A673 (cell line): ENCODE measurements at regions not wholly inside any gene's neighbourhood (a gene's known extent, or its start where the extent isn't known, plus 50 kb on each side); places are given as distances from the start of the nearest gene placed in this dataset.

Experiments
- BruUV-seq: library from RNA; stranded (reverse); fragments of 400-500 nt; replicated peaks from 2 replicates; lab custom pipeline; 2021; lab: Mats Ljungman, UMichigan
- CTCF ChIA-PET: fragments of 300-600 bp; sonication (Branson Sonifier 250); formaldehyde crosslinking; loops from one replicate; lab custom pipeline; 2022; ENCODE audit warnings: antibody characterized with exemption; lab: Charles Lee
- POLR2A ChIA-PET: fragments of 300-600 bp; sonication (Branson Sonifier 250); formaldehyde crosslinking; loops from one replicate; lab custom pipeline; 2022; ENCODE audit warnings: antibody characterized with exemption; ENCODE audit not compliant: low non-redundant PET; lab: Charles Lee
- DNase-seq: peaks from one replicate; pipeline ENCODE4 v3.0.0-alpha.2; 2015; ENCODE audit warnings: low spot score
- H3K27ac ChIP-seq: fragments of 200-600 bp; sonication (generic); 2 replicates; pipeline ENCODE4 v1.5.1; 2016; ENCODE audit warnings: mixed run types, low read depth, mild to moderate bottlenecking, mixed read lengths, antibody characterized with exemption, low read length; ENCODE audit not compliant: poor library complexity, severe bottlenecking
- H3K27me3 ChIP-seq: fragments of 200-600 bp; sonication (generic); replicated peaks from 2 replicates; pipeline ENCODE4 v1.6.1; 2017; ENCODE audit warnings: mixed run types, low read depth, mild to moderate bottlenecking, mixed read lengths, antibody characterized with exemption, low read length; ENCODE audit not compliant: insufficient read depth, poor library complexity
- H3K36me3 ChIP-seq: fragments of 200-600 bp; sonication (generic); 2 replicates; pipeline ENCODE4 v1.6.1; 2016; ENCODE audit warnings: mixed run types, mild to moderate bottlenecking, mixed read lengths, antibody characterized with exemption, low read length; ENCODE audit not compliant: insufficient read depth, poor library complexity, severe bottlenecking
- H3K4me1 ChIP-seq: fragments of 200-600 bp; sonication (generic); 2 replicates; pipeline ENCODE4 v1.6.1; 2017; ENCODE audit warnings: mixed run types, mild to moderate bottlenecking, mixed read lengths, antibody characterized with exemption, low read length; ENCODE audit not compliant: insufficient read depth, poor library complexity, severe bottlenecking
- H3K4me3 ChIP-seq: fragments of 200-600 bp; sonication (generic); 2 replicates; pipeline ENCODE4 v1.5.1; 2016; ENCODE audit warnings: low read depth, mixed run types, mild to moderate bottlenecking, mixed read lengths, low read length; ENCODE audit not compliant: poor library complexity, severe bottlenecking
- H3K9me3 ChIP-seq: fragments of 200-600 bp; sonication (generic); 2 replicates; pipeline ENCODE4 v1.6.1; 2016; ENCODE audit warnings: mixed run types, low read depth, mild to moderate bottlenecking, mixed read lengths, antibody characterized with exemption, low read length; ENCODE audit not compliant: poor library complexity, severe bottlenecking
- EZH2 ChIP-seq: fragments of 200-600 bp; sonication (generic); IDR thresholded peaks from 2 replicates; pipeline ENCODE4 v1.6.1; 2017; ENCODE audit warnings: borderline replicate concordance, low read depth, mild to moderate bottlenecking, mixed read lengths, antibody characterized with exemption, low read length; ENCODE audit not compliant: poor library complexity, severe bottlenecking
- intact Hi-C: fragments of 100-400 bp; cut with micrococcal nuclease; formaldehyde crosslinking; loops from one replicate; pipeline ENCODE4 v1.10.0; 2022; ENCODE audit not compliant: unreplicated experiment
- TF ChIP-seq, protein P1 (sequence below): fragments of 300-800, 200-600 bp; sonication (generic); conservative IDR thresholded peaks from 2 replicates; pipeline ENCODE4 v1.5.1; 2017; ENCODE audit warnings: low read depth, mild to moderate bottlenecking, antibody characterized with exemption, low read length, moderate library complexity, mixed read lengths

DNA sequence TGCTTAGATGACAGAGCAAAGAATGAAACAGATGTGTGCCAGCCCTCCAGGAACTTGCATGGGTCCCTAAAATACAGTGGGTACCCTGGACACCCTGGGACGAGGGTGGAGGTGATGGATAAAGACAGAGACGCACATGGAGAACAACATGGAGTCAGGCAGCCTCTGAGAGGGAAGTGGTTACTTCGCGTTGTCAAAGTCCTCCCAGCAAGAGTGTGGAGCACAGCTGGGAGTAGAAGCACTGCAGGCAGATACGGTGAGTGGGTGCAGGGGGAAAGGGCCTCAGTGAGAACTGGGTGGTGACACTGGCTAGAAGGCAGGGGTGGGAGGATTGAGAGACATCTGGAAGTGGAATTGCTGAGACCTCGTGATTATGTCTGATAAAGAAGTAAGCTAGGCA is 70.8 kb upstream of the PRR20G start:
- BruUV-seq = no TSS peak
- Histone ChIP-seq H3K27ac (no peak overlapping the region), H3K9me3 (peaks cover 5% of the 10 kb centered on the region), H3K27me3 (peaks cover 13% of the 10 kb centered on the region), H3K4me3 (no peak overlapping the region), H3K36me3 (no peaks in the 10 kb centered on the region), H3K4me1 (no peaks in the 10 kb centered on the region)
- POLR2A ChIA-PET = no interaction called here
- no peak for TF ChIP-seq EZH2
- TF ChIP-seq, protein P1, sequence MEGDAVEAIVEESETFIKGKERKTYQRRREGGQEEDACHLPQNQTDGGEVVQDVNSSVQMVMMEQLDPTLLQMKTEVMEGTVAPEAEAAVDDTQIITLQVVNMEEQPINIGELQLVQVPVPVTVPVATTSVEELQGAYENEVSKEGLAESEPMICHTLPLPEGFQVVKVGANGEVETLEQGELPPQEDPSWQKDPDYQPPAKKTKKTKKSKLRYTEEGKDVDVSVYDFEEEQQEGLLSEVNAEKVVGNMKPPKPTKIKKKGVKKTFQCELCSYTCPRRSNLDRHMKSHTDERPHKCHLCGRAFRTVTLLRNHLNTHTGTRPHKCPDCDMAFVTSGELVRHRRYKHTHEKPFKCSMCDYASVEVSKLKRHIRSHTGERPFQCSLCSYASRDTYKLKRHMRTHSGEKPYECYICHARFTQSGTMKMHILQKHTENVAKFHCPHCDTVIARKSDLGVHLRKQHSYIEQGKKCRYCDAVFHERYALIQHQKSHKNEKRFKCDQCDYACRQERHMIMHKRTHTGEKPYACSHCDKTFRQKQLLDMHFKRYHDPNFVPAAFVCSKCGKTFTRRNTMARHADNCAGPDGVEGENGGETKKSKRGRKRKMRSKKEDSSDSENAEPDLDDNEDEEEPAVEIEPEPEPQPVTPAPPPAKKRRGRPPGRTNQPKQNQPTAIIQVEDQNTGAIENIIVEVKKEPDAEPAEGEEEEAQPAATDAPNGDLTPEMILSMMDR = no peak
- DNase-seq = no peak
- CTCF ChIA-PET = no interaction called here
- intact Hi-C loops = no loop called here

DNA sequence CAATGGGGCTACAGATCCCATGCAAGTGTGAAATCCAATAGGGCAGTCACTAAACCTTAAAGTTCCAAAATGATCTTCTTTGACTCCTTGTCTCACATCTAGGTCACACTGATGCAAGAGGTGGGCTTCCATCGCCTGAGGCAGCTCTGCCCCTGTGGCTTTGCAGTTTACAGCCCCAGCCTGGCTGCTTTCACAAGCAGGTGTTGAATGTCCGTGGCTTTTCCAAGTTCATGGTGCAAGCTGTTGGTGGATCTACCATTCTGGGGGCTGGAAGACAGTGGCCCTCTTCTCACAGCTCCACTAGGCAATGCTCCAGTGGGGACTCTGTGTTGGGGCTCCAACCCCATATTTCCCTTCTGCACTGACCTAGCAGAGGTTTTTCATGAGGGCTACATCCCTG is 68.5 kb upstream of the PRR20G start:
- H3K27ac ChIP-seq = no peak overlapping the region
- H3K27me3 ChIP-seq = peaks cover 6% of the 10 kb centered on the region
- intact Hi-C loops = no loop called here
- H3K4me3 ChIP-seq = no peak overlapping the region
- no TSS peak for BruUV-seq
- no peaks in the 10 kb centered on the region for H3K36me3 ChIP-seq
- ChIA-PET CTCF (no interaction called here), POLR2A (no interaction called here)
- no peaks in the 10 kb centered on the region for H3K4me1 ChIP-seq
- DNase-seq = no peak
- H3K9me3 ChIP-seq = peaks cover 5% of the 10 kb centered on the region
- no peak for TF ChIP-seq EZH2
- TF ChIP-seq, protein P1 = no peak

DNA sequence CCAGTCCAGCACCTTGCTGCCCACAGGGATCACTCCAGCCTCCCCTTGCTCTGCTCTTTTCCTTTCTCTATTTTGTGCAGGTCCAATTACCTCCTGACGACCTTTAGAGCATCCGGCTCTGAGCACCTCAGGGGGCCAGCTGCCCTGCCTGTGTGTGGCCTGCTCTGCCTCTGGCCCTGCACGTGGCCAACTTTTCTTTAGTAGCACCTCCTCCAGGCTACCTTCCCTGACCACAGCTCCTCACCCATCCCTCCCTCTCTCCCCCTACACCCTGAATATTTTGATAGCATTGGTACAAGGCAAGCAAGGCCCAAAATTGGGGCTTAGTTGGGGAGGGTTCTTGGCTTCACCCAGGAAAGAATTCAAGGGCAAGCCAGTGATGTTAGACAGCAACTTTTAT is 66.9 kb upstream of the PRR20G start:
- POLR2A ChIA-PET = no interaction called here
- Histone ChIP-seq H3K27ac (no peak overlapping the region), H3K36me3 (no peaks in the 10 kb centered on the region), H3K4me3 (no peak overlapping the region), H3K4me1 (no peaks in the 10 kb centered on the region), H3K9me3 (peaks cover 5% of the 10 kb centered on the region), H3K27me3 (peaks cover 22% of the 10 kb centered on the region)
- CTCF ChIA-PET = no interaction called here
- no peak for TF ChIP-seq EZH2
- TF ChIP-seq, protein P1 = no peak
- DNase-seq = no peak
- no TSS peak for BruUV-seq
- intact Hi-C loops = no loop called here
